GM19025 (cell line): ENCODE measurements at regions not wholly inside any gene's neighbourhood (a gene's known extent, or its start where the extent isn't known, plus 50 kb on each side); places are given as distances from the start of the nearest gene placed in this dataset.

Experiments used
- ATAC-seq: cut with Tn5 transposase; IDR thresholded peaks from one replicate; pipeline ENCODE4 v1.9.1; 2021; ENCODE audit warnings: mild to moderate bottlenecking, low read depth, moderate library complexity; ENCODE audit not compliant: unreplicated experiment

DNA sequence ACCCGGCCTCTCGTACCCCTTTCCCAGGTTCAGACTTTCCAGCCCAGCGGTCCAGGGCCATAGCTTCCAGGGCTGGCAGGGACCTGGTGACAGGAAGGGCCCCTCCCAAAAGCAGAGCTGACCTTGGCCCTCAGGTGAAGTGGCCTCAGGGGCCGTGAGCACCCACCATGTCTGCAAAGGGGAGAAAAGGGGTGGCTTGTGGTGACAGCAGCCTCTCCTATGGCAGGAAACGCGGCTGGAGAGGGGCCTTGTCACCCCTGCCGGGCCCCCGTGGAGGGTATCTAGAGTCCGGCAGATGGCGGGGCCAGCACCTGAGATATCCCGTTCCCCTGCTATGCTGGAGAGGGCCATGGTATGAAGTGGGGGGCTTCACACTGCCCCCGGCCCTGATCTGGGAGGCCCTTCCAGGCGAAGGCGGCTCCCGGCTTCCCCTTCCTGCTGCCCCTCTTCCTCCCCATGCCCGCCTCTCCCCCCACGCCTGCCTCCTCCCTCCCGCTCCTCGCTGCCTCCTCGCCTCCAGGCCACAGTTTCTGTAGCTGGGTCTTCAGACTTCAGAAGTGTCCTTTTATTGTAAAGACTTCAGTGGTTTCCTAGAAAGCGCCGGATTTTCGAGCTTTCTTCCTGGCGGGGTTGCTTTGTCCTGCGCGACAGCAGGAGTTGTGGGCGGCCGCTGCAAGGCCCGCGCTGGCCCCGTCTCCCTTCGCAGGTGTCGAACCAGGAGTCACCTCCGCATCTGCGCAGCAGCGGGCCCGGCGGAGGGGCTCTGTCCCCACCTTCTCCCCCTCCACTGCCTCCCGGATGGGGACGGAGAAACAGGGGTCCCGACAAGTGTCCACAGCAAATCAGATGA is 240.5 kb upstream of the MYT1L start:
- ATAC-seq, result no peak

DNA sequence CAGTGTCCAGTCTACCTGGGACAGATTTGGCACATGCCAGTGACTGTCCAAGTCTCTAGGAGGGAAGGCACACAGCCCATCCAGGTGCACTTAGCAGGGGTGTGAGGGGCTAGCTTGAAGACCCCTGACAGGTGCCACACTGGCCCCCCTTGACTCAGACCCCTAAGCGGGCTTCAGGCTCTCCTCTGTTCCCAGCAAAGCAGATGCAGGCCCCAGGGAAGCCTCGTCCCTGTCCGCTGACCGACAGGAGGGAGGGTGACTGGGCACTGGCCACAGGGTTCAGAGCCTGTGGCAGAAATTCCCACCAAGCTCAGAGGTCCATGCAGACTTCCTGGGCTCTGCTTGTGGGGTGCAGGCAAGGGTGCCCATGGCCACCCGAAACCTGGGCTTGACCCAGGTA is 239.8 kb upstream of the MYT1L start:
- ATAC-seq, result no peak

DNA sequence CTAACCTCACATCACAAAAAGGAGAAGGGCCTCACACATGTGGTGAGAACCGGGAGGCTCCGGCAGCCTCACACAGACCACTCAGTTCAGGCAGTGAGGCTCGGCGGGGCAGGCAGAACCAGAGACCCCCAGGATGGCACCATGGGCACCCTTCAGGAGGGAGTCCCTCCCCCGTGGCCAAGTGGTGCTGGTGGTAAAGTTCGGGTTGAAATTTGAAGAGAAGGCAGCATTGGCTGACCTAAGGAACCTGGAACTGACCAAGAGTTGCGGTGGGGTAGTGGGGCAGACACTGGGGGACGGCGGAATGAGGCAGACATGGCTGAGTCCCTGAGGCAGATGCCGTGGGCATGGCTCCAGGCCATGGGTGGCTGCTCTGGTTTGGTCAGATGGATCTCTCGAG is 239.3 kb upstream of the MYT1L start:
- ATAC-seq, result no peak

DNA sequence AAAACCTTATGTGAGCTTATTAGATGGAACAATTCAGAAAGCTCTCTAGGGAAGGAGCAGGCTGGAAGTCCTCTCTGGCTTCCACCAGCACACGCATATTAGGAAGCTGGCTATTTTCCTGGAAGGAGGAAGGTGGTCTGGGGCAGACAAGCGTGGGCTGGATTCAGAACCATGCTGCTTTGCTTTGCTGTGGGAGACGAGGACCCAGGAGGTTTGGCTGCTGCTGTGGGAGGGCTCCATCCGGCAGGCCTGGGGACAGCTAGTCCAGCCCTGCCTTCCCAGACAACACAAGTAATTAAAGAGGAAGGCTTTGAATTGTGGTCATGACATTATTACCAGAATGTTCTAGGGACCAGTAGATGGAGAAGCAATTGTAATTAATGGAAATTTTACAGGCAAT is 238.8 kb upstream of the MYT1L start:
- no peak for ATAC-seq

DNA sequence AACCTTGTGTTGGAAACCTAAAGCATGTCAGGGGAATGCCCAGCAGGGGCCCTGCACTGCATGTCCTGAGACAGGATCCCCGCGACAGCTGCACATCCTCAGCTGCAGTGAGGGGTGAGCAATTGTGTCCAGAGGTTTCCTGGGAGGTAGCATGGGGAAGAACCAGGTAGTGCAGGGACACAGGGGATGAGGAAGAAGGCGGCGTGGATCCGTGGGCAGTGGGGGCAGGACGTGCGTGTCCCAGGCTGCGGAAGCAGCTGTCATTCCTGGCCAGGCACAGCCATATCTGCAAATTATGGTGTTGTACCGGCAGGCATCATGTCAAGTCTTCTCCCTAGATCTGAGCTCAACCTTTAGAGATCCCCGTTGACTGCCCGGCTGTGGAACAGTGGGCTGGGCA is 238.2 kb upstream of the MYT1L start:
- ATAC-seq, result no peak

GRCh38 chr2:2568411-2568810 is 237.3 kb upstream of the MYT1L start:
- ATAC-seq, result no peak

DNA sequence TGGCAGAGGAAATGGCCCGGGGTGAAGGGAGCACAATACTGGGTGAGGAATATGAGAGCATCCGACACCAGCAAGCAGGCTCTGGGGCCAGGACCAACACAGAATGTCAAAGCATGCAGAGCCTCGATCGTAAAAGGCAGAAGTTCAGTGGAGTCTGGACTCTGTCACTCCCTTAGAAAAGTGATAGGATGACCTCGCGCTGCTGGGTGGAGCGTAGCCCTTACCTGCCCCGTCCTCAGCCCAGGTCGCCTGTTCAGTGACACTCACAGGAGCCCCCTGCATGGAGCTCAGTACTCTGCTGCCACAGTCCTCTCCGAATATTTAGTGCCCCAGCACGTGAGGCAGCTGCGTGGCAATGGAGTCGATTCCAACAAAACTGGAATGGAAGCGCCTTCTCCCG is 236.7 kb upstream of the MYT1L start:
- ATAC-seq, result no peak

- no peak for ATAC-seq
Observed at GRCh38 chr2:2566396-2567323, 235.6 kb upstream of the MYT1L start.

- ATAC-seq, result no peak
Observed at GRCh38 chr2:2565671-2566070, 234.6 kb upstream of the MYT1L start.

- no peak for ATAC-seq
Observed at GRCh38 chr2:2564300-2565078, 233.4 kb upstream of the MYT1L start.

- ATAC-seq, result no peak
Observed at GRCh38 chr2:2563309-2563860, 232.3 kb upstream of the MYT1L start.

- ATAC-seq, result no peak
Observed at GRCh38 chr2:2562867-2563266, 231.8 kb upstream of the MYT1L start.

GRCh38 chr2:2561346-2562095 is 230.4 kb upstream of the MYT1L start:
- ATAC-seq, result no peak

DNA sequence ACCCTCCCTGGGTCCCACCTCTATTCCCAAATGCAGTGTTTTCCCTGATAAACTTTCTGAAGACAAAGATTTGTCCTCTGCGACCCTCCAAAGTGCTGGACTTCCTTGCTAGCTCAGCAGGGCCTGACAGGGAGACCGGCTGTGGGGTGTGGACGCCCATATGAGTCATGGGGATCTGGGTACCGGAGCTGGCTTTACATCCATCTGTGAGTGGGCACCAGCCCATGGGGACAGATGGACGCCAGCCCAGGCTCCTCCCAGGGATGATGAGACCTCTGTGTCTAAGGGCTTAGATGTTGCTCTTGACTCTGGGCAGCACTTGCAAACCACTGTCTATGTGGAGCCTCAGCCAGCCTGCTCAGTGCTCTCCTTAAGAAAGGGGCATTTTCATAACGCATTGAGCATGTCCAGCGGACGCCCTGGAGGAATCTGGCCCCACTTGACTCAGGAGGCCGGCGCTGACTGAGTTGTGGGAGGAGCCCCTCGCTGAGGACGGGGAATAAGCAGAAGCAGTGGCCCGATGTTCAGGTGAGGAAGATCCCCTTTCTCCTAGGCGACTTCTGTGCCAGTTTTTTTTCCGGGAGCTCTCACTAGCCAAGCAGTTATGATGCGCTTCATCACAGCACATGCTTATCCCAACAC is 229.4 kb upstream of the MYT1L start:
- ATAC-seq, result no peak

- no peak for ATAC-seq
Observed at GRCh38 chr2:2558476-2558875, 227.4 kb upstream of the MYT1L start.

GRCh38 chr2:2557475-2557874 is 226.4 kb upstream of the MYT1L start:
- ATAC-seq, result no peak

DNA sequence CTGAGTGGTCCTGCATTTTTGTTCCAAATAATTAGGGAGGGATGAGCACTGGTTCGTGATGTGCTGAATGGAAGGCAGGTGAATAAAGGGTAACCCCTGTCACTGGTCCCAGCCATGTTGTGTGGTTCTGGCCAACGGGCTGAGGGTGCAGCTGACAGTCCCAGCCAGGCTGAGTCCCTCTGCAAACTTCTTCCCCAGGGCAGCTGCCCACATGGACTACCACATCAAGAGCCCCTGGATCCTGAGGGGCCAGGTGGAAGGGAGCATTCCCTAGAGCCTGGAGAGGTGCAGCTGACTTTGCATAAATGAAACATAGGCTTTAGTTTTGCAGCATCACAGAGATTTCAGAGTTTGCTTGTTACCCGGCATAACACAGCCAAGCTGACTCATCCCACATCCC is 219.8 kb upstream of the MYT1L start:
- no peak for ATAC-seq

DNA sequence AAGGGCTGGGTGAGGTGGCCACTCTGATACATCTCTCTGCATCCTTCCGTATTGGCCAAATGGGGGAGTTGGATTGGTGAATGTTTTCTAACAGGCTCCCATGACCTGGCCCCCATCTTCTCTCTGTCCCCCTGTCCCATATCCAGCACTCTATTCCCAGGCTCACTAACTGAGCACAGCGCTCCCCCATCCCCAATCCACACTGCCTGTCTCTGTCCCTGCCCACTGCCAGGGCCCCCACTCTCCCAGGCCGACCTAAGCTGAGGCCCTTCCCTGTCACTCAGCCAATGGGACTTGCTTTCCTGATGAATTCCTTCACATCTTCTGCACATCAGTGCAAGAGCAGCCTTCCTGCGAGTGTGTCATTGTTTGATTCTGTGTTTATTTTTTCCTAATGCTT is 216.8 kb upstream of the MYT1L start:
- no peak for ATAC-seq

- no peak for ATAC-seq
Observed at GRCh38 chr2:2547451-2547850, 216.4 kb upstream of the MYT1L start.
